ENCODE measurements at regions not wholly inside any gene's neighbourhood (a gene's known extent, or its start where the extent isn't known, plus 50 kb on each side); places are given as distances from the start of the nearest gene placed in this dataset.
A peak's percentile ranks its signal among the peaks of the same experiment; 100 is the strongest.

GRCh38 chr12:69001251-69001650 lies 68.3 kb upstream of the CPM start:
- TF ChIP-seq CTCF (IDR thresholded peaks at IDR 0.05), result no peak
- H3K4me1 ChIP-seq (ENCODE audit: control insufficient read depth in 1 of 2, low read depth in 2 of 2), result peaks cover 0 to under 1% of the 10 kb centered on the region in 2 donors
- H3K9me3 ChIP-seq, result no peaks in the 10 kb centered on the region
- ATAC-seq (ENCODE audit: insufficient number of reproducible peaks, low FRiP score, low read depth), result no peak
- H3K27me3 ChIP-seq (replicated peaks; ENCODE audit: insufficient read depth), result no peaks in the 10 kb centered on the region
- DNase-seq (ENCODE audit: low spot score), result no peak
- H3K36me3 ChIP-seq, result no peaks in the 10 kb centered on the region
- no peak overlapping the region for H3K27ac ChIP-seq
- H3K4me3 ChIP-seq, result no peak overlapping the region

- Histone ChIP-seq H3K4me1 (ENCODE audit: control insufficient read depth in 1 of 2, low read depth in 2 of 2) (peaks cover 0 to 10% of the 10 kb centered on the region in 2 donors), H3K4me3 (no peak overlapping the region), H3K36me3 (no peaks in the 10 kb centered on the region), H3K27ac (no peak overlapping the region), H3K9me3 (no peaks in the 10 kb centered on the region), H3K27me3 (replicated peaks; ENCODE audit: insufficient read depth) (no peaks in the 10 kb centered on the region)
- ATAC-seq (ENCODE audit: insufficient number of reproducible peaks, low FRiP score, low read depth) (no peak), DNase-seq (ENCODE audit: low spot score) (no peak)
- no peak for TF ChIP-seq CTCF (IDR thresholded peaks at IDR 0.05)
These were observed 70.0 kb upstream of the CPM start for GRCh38 chr12:69002969-69003368.

GRCh38 chr12:69003991-69004390 lies 71.0 kb upstream of the CPM start:
- Histone ChIP-seq H3K27me3 (replicated peaks; ENCODE audit: insufficient read depth) (no peaks in the 10 kb centered on the region), H3K36me3 (no peaks in the 10 kb centered on the region), H3K4me1 (ENCODE audit: control insufficient read depth in 1 of 2, low read depth in 2 of 2) (peaks cover 0 to 14% of the 10 kb centered on the region in 2 donors), H3K4me3 (no peak overlapping the region), H3K27ac (no peak overlapping the region), H3K9me3 (no peaks in the 10 kb centered on the region)
- TF ChIP-seq CTCF (IDR thresholded peaks at IDR 0.05), result no peak
- DNase-seq (ENCODE audit: low spot score) (no peak), ATAC-seq (ENCODE audit: insufficient number of reproducible peaks, low FRiP score, low read depth) (no peak)

GRCh38 chr12:69007101-69007854 lies 74.3 kb upstream of the CPM start:
- DNase-seq (ENCODE audit: low spot score) (no peak), ATAC-seq (ENCODE audit: insufficient number of reproducible peaks, low FRiP score, low read depth) (no peak)
- Histone ChIP-seq H3K4me3 (peak overlapping the region; percentile 31), H3K36me3 (no peaks in the 10 kb centered on the region), H3K9me3 (no peaks in the 10 kb centered on the region), H3K27ac (no peak overlapping the region), H3K27me3 (replicated peaks; ENCODE audit: insufficient read depth) (no peaks in the 10 kb centered on the region), H3K4me1 (ENCODE audit: control insufficient read depth in 1 of 2, low read depth in 2 of 2) (peaks cover 0 to 14% of the 10 kb centered on the region in 2 donors)
- TF ChIP-seq CTCF (IDR thresholded peaks at IDR 0.05), result no peak

GRCh38 chr12:69007855-69008351 lies 74.9 kb upstream of the CPM start:
- H3K4me1 ChIP-seq (ENCODE audit: control insufficient read depth in 1 of 2, low read depth in 2 of 2), result peaks cover 0 to 14% of the 10 kb centered on the region in 2 donors
- ATAC-seq (ENCODE audit: insufficient number of reproducible peaks, low FRiP score, low read depth) (no peak), DNase-seq (ENCODE audit: low spot score) (no peak)
- H3K4me3 ChIP-seq, result no peak overlapping the region
- H3K27ac ChIP-seq, result peak overlapping the region in 1 of 2 donors; percentile 8
- H3K36me3 ChIP-seq, result no peaks in the 10 kb centered on the region
- TF ChIP-seq CTCF (IDR thresholded peaks at IDR 0.05), result no peak
- no peaks in the 10 kb centered on the region for H3K27me3 ChIP-seq (replicated peaks; ENCODE audit: insufficient read depth)
- no peaks in the 10 kb centered on the region for H3K9me3 ChIP-seq
